ENCODE measurements at regions not wholly inside any gene's neighbourhood (a gene's known extent, or its start where the extent isn't known, plus 50 kb on each side); places are given as distances from the start of the nearest gene placed in this dataset.

DNA sequence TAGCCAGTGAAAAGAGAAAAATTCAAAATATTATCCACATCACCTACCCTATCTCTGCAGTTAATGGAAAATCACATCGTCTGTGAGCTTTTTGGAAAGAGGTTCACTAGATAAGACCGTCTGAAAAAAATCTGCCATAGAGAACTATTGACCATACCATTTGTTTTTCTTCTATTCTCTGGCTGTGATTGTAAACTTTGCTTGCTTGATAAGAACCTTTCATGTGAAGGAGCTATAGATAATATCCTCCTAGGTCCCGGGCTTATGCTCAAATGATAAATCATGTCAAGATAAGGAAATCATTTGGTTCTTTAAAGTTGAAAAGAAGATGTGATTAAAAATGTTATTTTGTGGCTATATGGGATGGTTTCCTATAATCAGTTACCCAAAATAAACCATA is 369.9 kb downstream of the SIPA1L2 start:
- in situ Hi-C loops (cut with HindIII; ENCODE audit: low pct_ligation_motif_present, low sequenced_read_pairs) = no loop called here
- no peaks in the 10 kb centered on the region for H3K27me3 ChIP-seq (replicated peaks)
- H3K27ac ChIP-seq = no peak overlapping the region
- H3K4me3 ChIP-seq (ENCODE audit: low read depth, low read length) = no peak overlapping the region
- TF ChIP-seq, protein P1, sequence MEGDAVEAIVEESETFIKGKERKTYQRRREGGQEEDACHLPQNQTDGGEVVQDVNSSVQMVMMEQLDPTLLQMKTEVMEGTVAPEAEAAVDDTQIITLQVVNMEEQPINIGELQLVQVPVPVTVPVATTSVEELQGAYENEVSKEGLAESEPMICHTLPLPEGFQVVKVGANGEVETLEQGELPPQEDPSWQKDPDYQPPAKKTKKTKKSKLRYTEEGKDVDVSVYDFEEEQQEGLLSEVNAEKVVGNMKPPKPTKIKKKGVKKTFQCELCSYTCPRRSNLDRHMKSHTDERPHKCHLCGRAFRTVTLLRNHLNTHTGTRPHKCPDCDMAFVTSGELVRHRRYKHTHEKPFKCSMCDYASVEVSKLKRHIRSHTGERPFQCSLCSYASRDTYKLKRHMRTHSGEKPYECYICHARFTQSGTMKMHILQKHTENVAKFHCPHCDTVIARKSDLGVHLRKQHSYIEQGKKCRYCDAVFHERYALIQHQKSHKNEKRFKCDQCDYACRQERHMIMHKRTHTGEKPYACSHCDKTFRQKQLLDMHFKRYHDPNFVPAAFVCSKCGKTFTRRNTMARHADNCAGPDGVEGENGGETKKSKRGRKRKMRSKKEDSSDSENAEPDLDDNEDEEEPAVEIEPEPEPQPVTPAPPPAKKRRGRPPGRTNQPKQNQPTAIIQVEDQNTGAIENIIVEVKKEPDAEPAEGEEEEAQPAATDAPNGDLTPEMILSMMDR (IDR thresholded peaks at IDR 0.05; ENCODE audit: low read depth, low read length, missing control alignments) = no peak
- no peaks in the 10 kb centered on the region for H3K36me3 ChIP-seq (replicated peaks)
- no peak for DNase-seq

DNA sequence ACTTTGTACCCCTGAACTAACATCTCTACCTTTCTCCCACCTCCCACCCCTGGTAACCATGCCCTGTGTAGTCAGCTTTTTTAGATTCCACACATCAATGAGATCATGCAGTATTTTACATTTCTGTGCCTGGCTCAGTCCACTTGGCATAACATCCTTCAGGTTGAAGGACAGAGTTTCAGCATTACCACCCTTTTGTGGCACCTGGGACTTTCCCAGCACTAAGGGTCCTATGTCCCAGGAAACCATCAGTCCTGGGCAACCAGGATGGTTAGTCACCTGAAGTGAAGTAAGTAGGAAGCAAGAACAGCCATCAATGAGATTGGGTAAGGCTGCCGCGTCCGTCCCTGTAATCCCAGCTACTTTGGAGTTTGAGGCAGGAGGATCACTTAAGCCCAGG is 370.6 kb downstream of the SIPA1L2 start:
- no peaks in the 10 kb centered on the region for H3K27me3 ChIP-seq (replicated peaks)
- H3K36me3 ChIP-seq (replicated peaks) = no peaks in the 10 kb centered on the region
- TF ChIP-seq, protein P1 (IDR thresholded peaks at IDR 0.05; ENCODE audit: low read depth, low read length, missing control alignments) = no peak
- DNase-seq = no peak
- H3K27ac ChIP-seq = no peak overlapping the region
- no peak overlapping the region for H3K4me3 ChIP-seq (ENCODE audit: low read depth, low read length)
- in situ Hi-C loops (cut with HindIII; ENCODE audit: low pct_ligation_motif_present, low sequenced_read_pairs) = no loop called here

DNA sequence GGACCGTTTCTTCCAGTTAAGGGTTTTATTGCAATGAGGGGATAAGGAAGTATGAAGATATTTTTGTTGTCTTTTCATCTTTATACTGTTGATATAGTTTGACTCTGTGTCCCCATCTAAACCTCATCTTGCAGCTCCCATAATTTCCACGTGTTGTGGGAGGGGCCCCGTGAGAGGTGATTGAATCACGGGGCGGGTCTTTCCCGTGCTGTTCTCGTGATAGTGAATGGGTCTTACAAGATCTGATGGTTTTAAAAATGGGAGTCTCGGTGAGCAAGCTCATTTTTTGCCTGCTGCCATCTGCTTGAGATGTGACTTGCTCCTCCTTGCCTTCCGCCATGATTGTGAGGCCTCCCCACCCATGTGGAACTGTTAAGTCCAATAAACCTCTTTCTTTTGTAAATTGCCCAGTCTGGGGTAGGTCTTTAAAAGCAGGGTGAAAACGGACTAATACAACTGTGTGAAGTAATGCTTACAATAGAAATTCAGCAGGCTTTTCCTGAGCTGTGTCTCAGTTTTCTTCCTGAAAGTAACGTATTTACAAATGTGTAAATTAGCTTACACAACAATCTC is 377.3 kb downstream of the SIPA1L2 start:
- in situ Hi-C loops (cut with HindIII; ENCODE audit: low pct_ligation_motif_present, low sequenced_read_pairs) = no loop called here
- Histone ChIP-seq H3K27me3 (replicated peaks) (no peaks in the 10 kb centered on the region), H3K36me3 (replicated peaks) (no peaks in the 10 kb centered on the region), H3K4me3 (ENCODE audit: low read depth, low read length) (no peak overlapping the region), H3K27ac (no peak overlapping the region)
- TF ChIP-seq, protein P1 (IDR thresholded peaks at IDR 0.05; ENCODE audit: low read depth, low read length, missing control alignments) = no peak
- no peak for DNase-seq

- in situ Hi-C loops (cut with HindIII; ENCODE audit: low pct_ligation_motif_present, low sequenced_read_pairs) = no loop called here
- Histone ChIP-seq H3K27ac (no peak overlapping the region), H3K27me3 (replicated peaks) (no peaks in the 10 kb centered on the region), H3K36me3 (replicated peaks) (no peaks in the 10 kb centered on the region), H3K4me3 (ENCODE audit: low read depth, low read length) (no peak overlapping the region)
- DNase-seq = no peak
- TF ChIP-seq, protein P1 (IDR thresholded peaks at IDR 0.05; ENCODE audit: low read depth, low read length, missing control alignments) = no peak
These were observed 379.1 kb downstream of the SIPA1L2 start for GRCh38 chr1:232250838-232251237.

GRCh38 chr1:232249861-232250777 is 379.8 kb downstream of the SIPA1L2 start:
- in situ Hi-C loops (cut with HindIII; ENCODE audit: low pct_ligation_motif_present, low sequenced_read_pairs) = no loop called here
- Histone ChIP-seq H3K36me3 (replicated peaks) (no peaks in the 10 kb centered on the region), H3K27ac (no peak overlapping the region), H3K27me3 (replicated peaks) (no peaks in the 10 kb centered on the region), H3K4me3 (ENCODE audit: low read depth, low read length) (no peak overlapping the region)
- TF ChIP-seq, protein P1 (IDR thresholded peaks at IDR 0.05; ENCODE audit: low read depth, low read length, missing control alignments) = no peak
- no peak for DNase-seq
